ENCODE measurements at regions not wholly inside any gene's neighbourhood (a gene's known extent, or its start where the extent isn't known, plus 50 kb on each side); places are given as distances from the start of the nearest gene placed in this dataset.

DNA sequence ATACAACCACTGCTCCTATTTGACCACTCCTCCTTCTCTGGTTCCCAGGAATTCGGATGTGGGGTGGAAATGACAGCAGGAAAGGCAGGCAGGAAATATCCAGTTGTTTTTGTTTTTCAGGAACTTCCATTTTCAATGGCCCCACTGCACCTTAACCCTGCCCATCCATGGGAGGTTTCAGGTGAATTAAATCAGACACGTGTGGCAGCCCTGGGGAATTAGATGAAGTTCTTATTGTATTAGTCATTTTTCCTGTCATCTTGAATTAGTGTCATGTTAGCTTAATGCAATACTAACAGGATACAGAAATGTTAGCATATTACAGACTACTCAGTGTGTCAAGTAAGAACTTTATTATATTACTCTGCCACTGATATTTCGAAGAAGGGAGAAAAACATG, 146.4 kb downstream of the CHD9NB start:
- TF ChIP-seq, protein P1, sequence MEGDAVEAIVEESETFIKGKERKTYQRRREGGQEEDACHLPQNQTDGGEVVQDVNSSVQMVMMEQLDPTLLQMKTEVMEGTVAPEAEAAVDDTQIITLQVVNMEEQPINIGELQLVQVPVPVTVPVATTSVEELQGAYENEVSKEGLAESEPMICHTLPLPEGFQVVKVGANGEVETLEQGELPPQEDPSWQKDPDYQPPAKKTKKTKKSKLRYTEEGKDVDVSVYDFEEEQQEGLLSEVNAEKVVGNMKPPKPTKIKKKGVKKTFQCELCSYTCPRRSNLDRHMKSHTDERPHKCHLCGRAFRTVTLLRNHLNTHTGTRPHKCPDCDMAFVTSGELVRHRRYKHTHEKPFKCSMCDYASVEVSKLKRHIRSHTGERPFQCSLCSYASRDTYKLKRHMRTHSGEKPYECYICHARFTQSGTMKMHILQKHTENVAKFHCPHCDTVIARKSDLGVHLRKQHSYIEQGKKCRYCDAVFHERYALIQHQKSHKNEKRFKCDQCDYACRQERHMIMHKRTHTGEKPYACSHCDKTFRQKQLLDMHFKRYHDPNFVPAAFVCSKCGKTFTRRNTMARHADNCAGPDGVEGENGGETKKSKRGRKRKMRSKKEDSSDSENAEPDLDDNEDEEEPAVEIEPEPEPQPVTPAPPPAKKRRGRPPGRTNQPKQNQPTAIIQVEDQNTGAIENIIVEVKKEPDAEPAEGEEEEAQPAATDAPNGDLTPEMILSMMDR (IDR thresholded peaks at IDR 0.05) = no peak
- no peak for TF ChIP-seq POLR2A (IDR thresholded peaks at IDR 0.05)

Measured in transverse colon (tissue), 3 donors.